Limb (tissue), 2 donors: ENCODE measurements at regions not wholly inside any gene's neighbourhood (a gene's known extent, or its start where the extent isn't known, plus 50 kb on each side); places are given as distances from the start of the nearest gene placed in this dataset.

Experiments
- DNase-seq, 2 donors: peaks; one replicate each; pipeline ENCODE4 v3.0.0-alpha.2; 2016; ENCODE audit errors: extremely low spot score in 2 of 2

DNA sequence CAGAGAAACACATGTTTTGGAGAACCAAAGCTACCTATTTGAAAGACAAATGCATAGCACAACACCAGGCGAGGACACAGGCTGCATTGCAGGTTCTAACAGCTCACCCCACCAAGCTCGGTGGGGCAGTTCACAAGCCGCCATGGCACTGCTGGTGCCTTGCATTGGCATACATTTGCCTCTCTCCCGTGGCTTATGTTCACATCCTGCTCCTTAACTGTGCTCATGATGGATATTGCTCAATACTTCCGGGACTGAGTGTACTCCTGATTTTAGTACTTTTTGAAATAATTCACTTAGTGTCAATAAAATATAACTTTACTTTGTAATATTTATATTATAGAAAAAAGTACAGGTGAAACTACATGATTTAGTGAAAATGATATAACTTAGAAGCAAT lies 1187.4 kb upstream of the NCAM2 start:
- no peak for DNase-seq

DNA sequence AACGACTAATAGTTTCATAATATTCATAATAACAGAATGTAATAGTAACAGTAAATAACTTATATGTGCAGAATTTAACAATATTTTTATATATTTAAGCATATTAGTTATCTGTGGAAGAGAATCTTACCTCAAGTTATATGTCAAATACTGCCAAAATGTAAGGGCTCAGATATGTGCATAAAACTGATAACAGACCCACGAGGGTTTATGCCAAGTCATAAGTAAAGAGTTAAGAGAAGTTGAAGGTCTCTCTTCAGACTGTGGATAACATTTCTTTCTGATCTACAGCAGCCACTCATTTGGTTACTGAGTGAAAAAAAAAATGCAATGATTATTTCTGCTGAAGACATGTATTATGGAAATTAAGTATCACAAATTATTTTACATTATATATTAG lies 1167.8 kb upstream of the NCAM2 start:
- no peak for DNase-seq

DNA sequence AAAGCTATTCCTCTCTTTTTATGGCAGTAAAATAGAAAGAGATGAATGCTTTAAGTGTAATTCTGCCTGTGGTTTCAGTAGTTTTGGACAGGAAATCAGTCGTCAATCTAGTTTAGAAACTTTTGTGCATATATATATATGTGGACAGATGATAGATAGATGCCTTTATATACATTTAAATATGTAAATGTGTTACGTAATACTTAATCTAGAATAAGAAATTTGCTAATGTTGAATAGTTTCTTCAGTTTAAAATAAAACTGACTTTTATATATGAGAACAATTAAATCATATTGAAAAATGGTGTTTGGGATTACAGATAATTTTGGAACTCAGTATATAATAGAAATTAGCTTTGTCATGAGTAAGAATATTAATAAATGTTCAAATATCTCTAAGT lies 1165.7 kb upstream of the NCAM2 start:
- DNase-seq: no peak

DNA sequence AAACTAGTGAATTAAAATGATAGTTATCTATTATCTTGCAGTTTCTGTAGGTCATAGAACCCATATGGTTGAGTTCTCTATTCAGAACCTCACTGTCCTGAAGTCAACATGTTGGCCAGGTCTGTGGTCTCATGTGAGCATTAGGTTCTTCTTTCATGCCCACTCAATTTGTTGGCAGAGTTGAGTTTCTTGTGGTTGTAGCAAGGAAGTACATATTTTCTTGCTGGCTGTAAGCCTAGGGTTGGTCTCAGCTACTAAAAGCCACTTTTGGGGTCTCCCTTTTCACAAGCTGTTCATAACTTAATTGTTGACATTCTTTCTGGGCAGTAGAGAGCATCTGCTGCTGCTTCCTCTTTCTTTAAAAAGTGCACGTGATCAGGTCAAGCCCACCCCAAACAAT lies 1165.1 kb upstream of the NCAM2 start:
- DNase-seq: no peak

DNA sequence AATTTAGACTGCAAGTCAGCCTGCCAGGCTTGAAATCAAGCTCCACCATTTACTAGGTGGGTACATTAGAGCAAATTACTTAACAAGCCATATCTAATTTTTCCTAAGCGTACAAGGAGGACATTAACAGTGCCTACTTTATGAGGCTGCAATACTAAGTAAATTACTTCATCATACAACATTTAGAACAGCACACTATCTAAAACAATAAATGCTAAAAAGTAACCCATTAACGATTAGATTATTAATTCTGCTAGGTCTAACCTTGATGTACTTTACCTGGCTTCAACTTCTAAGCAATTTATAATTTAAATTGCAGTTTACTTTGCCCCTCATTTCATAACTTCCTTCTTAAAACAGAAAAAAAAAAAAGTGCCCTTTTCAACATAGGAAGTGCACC lies 1155.6 kb upstream of the NCAM2 start:
- no peak for DNase-seq

DNA sequence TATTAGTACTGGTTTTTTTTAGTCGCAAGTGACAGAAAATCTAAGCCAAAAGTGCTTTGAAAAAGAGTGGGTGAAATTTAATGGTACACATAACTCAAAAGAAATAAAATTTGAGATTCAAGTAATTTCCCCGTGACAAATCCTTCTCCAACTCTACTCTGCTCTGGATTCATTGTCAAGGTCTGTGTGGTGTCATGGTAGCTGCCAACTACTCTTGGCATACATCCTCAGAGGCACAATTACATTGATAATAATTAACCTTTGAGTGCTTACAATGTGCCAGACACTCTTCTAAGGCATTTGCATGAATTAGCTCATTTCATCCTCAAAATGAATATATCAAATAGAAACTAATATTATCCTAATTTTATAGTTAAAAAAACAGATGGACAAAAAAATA lies 1153.9 kb upstream of the NCAM2 start:
- no peak for DNase-seq

DNA sequence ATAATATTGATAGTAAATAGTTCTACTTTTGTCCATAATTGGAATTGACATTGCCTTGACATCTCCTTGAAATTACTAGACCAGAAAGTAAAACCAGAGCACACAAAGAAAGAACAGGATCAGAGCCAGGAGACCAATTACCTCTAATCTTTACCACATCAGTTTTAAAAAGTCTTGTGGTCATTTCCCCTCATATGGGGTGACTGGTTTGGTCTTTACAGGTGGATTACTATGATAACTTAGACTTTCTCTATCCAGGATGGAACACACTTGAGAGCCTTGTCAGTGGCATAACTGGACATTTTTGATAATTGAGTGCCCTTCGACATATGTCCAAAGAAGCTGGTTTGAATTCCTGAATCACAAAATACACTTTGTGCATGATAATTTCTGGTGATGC lies 1148.1 kb upstream of the NCAM2 start:
- no peak for DNase-seq

DNA sequence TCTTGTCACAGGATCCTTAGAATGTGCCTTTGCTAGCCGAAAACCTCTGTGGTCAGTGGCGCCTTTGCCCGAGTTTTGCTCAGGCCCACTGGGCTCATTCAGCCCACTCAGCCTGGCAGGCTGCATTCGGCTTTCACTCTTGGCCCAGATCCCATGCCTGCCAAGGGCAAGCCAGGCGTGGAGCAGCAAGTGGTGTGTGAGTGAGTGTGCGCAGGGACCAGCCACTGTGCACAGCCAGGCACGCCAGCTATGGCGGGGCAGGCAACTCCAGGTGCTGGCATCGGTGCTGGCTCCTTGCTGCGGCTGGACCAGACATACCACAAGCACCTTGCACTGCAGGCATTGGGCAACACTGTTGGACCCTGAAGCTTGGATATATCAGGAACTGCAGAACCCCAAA lies 1145.1 kb upstream of the NCAM2 start:
- no peak for DNase-seq

DNA sequence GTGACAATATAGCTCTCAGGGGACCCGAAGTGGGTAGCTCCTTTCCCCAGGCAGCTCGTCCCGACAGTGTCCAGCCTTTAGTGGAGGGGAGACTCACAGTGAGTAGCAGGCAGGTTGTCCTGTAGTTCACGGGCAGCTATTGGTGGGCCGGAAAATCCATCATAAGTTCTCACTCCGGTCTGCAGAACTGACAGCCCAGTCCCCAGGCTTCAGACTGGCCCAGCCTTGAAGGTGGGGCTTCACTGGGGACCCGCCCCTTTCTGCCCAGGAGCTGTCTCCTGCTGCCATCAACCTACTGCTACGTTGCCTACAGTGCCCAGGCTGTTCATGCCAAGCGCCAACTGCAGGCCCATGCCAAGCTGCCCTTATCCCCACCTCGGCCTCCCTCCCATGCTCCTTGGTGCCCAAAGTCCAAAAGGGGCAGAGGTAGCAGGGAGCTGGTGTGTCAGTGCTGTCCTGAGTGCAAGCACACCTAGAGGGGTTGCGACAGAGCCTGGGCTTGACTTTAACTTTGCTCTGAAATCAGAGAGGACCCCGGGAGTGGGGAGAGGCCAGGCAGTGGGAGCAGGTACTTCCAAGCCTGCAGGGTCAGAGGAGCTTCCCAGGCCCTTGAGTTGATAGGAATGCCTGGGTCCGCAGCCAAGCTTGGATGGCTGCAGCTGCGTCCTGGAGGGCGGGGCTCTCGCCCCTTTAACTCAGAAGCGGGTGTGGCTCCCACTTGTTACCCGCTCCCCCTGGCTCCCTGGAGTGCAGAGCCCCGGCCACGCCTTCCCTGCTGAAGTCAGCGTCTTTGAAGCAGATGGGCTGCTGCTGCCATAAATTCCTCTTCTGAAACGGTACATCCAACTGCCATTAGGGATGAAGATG lies 1144.3 kb upstream of the NCAM2 start:
- no peak for DNase-seq

DNA sequence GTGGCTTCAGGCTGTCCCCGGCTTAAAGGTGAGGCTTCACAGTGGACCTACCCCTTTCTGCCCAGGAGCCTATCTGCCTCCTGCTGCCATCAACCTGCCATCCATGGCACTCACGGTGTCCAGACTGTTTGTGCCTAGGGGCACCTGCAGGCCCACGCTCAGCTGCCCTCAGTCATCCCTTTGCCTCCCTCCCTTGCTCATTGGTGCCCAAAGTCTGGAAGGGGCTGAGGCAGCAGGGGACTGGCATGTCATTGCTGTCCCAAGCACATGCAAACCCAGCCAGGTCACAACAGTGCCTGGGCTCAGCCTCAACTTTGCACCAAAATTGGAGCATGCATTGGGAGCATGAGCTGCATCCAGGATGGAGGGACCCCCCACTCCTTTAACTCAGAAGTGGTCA lies 1142.7 kb upstream of the NCAM2 start:
- DNase-seq: no peak

DNA sequence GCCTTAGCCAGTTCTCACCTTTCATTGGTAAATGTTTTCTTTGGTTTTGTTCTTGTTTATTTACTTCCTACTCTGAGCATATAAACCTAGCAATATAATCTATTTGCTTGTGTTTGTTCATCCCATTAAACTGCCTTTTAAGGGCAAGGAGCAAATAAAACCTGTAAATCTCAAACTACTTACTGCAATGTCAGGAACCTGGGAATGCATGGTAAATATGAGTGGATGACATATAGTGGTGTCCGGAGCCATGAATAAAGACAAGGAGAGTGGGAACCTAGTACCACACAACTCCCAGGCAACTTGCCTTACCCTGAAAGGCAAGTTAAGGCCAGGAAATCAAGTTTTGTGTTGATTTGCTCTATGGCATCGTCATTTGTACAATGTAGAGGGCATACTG lies 1133.7 kb upstream of the NCAM2 start:
- DNase-seq: no peak

DNA sequence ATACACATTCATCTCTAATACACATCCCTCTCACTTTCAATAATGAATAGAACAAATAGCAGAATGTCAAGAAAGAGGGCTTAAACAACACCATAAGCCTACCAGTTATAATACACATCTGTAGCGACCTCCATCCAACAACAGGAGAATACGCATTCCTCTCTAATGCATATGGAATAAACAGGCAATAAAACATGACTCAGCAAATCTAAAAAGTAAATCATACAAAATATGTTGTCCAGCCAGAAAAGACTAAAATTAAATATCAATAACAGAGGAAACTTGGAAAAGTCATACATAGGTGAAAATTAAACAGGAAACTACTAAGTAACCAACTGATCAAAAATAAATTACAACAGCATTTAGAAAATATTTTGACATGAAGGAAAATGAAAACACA lies 1127.5 kb upstream of the NCAM2 start:
- no peak for DNase-seq

DNA sequence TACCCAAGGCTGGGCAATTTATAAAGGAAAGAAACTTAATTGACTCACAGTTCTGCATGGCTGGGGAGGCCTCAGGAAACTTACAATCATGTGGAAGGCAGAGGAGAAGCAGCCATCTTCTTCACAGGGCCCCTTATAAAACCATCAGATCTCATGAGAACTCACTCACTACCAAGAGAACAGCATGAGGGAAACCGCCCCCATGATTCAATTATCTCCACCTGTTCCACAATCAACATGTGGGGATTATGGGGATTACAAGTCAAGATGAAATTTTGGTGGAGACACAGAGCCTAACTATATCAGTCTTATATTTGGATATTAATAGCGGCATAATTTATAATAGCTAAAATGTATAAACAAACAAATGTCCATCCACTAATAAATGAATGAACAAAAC lies 1123.7 kb upstream of the NCAM2 start:
- DNase-seq: no peak

DNA sequence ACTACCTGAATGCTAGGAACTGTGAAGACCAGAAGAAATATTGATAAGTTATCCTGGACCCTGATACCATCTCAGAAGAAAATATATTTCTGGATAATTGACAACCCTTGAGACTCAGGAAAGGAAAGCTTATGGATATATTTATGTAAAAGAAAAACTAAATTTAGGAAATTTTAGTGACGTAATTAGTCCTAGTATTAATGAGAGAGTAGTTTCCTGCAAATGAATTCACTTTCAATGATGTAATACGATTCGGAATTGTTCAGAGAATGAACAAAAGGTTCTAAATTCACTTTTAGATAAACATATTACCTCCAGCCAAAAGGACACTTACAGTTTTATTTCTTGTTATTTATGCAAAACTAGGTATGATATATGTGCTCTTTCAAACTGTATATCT lies 1120.1 kb upstream of the NCAM2 start:
- no peak for DNase-seq

DNA sequence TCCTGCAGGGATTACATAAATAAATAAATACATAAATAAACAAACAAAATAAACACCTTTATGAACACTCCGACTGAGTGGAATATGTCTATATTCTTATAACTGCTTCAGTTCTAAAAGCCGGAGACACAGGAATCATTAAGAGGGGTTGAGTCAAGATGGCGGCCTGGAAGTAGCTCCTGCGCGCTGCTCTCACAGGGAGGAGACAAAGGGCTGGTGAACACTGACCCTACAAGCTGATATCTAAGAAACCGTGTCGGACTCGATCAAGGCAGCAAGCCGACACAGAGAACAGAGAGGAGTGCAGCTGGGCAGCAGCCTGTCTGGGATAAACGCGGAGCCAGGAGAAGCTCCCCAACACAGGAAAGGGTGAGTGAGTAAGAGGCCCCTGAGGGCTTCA lies 1098.6 kb upstream of the NCAM2 start:
- no peak for DNase-seq

DNA sequence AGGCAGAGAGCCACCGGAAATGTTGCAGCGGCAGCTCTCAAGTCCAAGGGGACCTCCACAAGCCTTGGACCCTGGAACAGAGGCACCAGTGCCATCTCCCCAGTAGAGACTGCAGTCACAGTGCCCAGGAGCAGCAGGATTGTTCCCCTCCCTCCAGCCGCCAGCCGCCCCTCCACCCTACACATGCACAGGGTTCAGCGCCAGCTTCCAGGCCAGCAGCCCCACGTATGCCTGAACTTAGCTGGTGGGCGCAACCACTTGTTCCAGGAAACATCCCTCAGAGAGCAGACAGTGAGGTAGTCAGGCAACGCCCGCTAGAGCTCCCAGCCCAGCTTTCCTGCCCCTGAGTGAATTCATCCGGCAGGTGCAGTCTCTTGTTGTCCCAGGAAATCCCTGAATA lies 1098.1 kb upstream of the NCAM2 start:
- no peak for DNase-seq

DNA sequence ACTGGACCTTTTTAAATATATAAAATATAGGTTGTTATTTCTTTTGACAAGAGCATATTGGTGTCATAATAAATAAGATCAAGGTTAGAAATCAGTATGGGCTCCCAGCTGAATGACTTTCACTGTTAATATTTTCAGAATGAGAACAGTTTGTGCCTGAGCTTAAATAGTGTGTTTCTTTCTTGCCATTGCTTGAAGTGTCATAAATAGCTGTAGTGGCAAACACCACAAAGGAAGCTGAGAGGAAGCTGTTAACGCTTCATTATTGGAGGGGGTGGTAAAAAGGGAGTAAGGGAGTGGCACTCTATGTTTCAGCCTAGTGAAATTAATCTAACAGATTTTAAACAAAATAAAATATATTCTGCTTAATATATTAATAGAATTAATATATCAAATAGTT lies 1089.8 kb upstream of the NCAM2 start:
- DNase-seq: no peak

DNA sequence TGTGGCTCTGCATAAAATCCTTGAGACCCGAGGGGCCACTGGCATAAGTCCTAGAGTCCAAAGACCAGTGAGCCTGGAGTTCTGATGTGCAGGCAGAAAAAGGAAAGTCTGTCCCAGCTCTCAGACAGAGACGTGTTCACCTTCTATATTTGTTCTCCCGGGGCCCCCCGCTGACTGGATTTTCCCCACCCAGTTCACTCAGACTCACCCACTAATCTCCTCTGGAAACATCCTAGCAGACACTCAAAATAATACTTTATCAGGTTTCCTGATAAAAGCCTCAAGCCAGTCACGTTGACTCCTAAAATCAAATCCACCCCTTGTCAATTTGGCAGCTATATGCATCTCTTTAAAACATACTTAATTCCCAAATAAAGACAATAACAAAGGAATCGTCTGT lies 1084.2 kb upstream of the NCAM2 start:
- no peak for DNase-seq

DNA sequence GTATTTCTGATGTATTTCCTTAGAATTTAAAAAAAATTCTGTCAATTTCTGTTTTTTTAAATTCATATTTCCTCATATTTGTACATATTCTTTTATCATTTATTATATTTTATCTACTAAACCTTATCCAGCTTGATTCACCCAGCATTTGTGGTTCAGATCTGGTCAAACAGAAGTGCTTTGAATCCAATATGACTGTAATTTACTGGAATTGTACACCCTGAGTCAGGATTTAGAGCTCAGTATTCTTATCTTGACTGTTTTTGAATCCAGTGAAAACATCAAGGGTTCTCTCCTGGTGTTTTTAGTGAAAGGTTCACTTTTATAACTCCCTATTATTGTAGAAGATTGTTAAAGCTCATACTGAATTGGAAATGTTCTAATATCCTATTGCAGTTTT lies 1077.0 kb upstream of the NCAM2 start:
- DNase-seq: no peak

DNA sequence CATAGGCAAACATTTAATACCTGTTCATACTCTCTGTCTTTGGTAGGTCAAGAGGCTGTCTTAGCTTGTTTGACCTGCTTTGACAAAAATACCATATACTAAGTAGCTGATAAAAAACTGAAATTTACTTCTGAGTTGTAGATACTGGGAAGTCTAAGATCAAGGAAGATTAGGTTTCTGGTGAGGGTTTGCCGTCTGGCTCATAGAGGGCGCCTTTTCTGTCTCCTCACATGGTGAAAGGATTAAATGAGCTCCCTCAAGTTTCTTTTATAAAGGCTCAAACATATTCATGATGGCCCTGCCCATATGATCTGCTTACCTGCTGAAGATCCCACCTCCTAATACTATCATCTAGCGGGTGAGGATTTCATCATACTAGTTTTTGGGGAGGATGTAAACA lies 1076.1 kb upstream of the NCAM2 start:
- no peak for DNase-seq

DNA sequence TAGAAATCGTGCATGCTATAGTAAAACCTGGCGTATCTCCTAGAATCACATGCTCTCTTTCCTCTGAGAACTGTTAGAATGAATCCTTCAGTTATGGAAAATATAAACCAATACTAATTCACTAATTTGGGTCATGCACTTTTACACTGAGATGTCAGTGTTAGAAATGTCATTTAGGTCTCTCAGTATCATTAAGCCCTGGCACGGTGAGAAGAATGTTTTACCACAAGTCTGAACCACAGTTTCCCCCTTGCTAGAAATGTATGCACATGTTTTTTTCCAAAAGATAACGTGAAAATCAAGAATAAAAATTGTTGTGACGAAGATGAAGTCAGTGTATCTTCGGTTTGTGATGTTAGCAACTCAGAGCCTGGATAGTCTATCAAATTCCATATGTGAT lies 1062.7 kb upstream of the NCAM2 start:
- no peak for DNase-seq

DNA sequence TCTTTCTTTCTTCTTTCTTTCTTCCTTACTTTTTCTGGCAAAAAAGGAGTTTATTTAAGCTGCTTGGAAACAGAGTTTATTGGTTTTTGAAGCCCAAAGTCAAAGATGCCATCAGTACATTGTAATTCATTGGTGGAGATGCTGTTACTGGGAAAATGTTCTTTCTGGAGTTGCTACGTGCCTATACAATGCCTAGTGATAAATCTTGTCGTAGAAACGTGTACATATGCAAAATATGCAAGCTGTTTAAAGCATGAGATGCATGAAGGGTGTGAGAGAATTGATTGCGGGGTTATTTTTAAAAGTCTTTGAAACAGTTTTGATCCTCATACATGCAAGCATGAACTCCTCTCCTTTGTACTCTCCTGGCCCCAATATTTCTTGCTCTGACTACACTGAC lies 1060.6 kb upstream of the NCAM2 start:
- no peak for DNase-seq

DNA sequence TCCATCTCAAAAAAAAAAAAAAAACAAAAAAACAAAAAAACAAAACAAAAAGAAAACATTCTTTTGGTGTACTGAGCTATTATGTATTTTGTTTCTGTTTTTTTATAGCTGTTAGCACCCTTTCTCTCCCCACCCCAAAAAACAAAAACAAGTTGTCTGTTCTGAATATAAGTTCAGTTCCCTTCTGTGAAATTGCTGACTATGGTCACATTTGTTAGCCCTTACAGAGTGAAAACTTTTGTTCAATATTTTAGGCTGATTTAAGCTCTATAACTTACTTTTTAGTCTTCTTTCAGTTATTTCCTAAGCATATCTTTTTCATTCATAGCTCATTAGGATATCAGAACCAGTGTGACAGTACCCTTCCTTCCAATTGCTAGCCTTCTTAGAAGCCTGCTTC lies 1056.6 kb upstream of the NCAM2 start:
- DNase-seq: no peak

DNA sequence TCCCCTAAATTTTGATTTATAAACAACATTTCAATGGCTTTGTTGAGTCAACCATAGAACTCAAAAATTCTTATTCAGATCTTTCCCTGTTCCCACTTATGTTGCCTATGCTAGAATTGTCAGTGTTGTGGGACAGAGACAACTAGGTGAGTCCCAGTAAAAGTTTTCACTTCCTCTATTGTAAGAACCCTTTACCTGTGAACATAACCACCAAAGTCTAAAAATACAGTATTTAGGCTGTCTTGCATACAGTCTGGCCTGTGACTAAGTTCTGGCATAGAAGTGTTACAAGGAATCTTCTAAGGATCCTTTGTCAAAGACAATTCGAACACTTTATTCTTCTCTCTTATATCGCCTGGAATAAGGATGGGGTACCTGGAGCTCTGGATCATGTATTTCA lies 1047.9 kb upstream of the NCAM2 start:
- DNase-seq: no peak
